Stimulated activated naive CD8-positive, alpha-beta T cell treated with anti-CD3 and anti-CD28 coated beads, Interleukin-15, amount 100 ng/mL, for 72 hours (primary cell): ENCODE measurements at regions not wholly inside any gene's neighbourhood (a gene's known extent, or its start where the extent isn't known, plus 50 kb on each side); places are given as distances from the start of the nearest gene placed in this dataset.
"Not testable (repeated sequence)": the region's sequence is repeated elsewhere in the genome, so short reads cannot be mapped to it uniquely, and the experiment has no call there.

ENCODE experiments used
- ATAC-seq: fragments of 150-1000 bp; cut with Tn5 transposase; 2 replicates; pipeline ENCODE4 v1.10.0; 2021; ENCODE audit warnings: mild to moderate bottlenecking, moderate library complexity
- DNase-seq, 2 donors: peaks; one replicate each; pipeline ENCODE4 v3.0.0; 2021 to 2022
- H3K27ac Mint-ChIP-seq, 2 donors: one replicate each; pipeline ENCODE4 v1.8.0; 2022; ENCODE audit warnings: mild to moderate bottlenecking in 2 of 2, mixed read lengths in 2 of 2, moderate library complexity in 2 of 2
- H3K27me3 Mint-ChIP-seq: one replicate; pipeline ENCODE4 v1.8.0; 2022; ENCODE audit warnings: mixed read lengths
- H3K4me1 Mint-ChIP-seq: one replicate; pipeline ENCODE4 v1.8.0; 2022; ENCODE audit warnings: mild to moderate bottlenecking, mixed read lengths
- H3K4me3 Mint-ChIP-seq, 2 donors: one replicate each; pipeline ENCODE4 v1.8.0; 2022; ENCODE audit warnings: mild to moderate bottlenecking in 2 of 2, mixed read lengths in 2 of 2, moderate library complexity in 1 of 2
- H3K9me3 Mint-ChIP-seq, 2 donors: one replicate each; pipeline ENCODE4 v1.8.0; 2022; ENCODE audit warnings: mixed read lengths in 2 of 2

GRCh38 chr17:31798205-31798724 is 60.8 kb downstream of the COPRS start:
- no peak overlapping the region for H3K4me3 Mint-ChIP-seq
- DNase-seq = no peak
- H3K9me3 Mint-ChIP-seq = no peaks in the 10 kb centered on the region
- H3K27ac Mint-ChIP-seq = peak overlapping the region in 1 of 2 donors; percentile 36
- no peaks in the 10 kb centered on the region for H3K4me1 Mint-ChIP-seq
- no peak for ATAC-seq
- no peaks in the 10 kb centered on the region for H3K27me3 Mint-ChIP-seq

- not testable (repeated sequence) for H3K9me3 Mint-ChIP-seq, H3K27ac Mint-ChIP-seq
These were observed 63.1 kb downstream of the COPRS start for GRCh38 chr17:31795941-31796340.

GRCh38 chr17:31794111-31794510 is 64.9 kb downstream of the COPRS start:
- peaks cover 21% of the 10 kb centered on the region for H3K27me3 Mint-ChIP-seq
- H3K27ac Mint-ChIP-seq = no peak overlapping the region

More at GRCh38 chr17:31795941-31796340, 63.1 kb downstream of the COPRS start:
- DNase-seq, ATAC-seq, H3K4me3 Mint-ChIP-seq, H3K4me1 Mint-ChIP-seq: not testable (repeated sequence)
- H3K27me3 Mint-ChIP-seq = peaks cover 18% of the 10 kb centered on the region

GRCh38 chr17:31793634-31794033 is 65.4 kb downstream of the COPRS start:
- not testable (repeated sequence) for ATAC-seq, H3K9me3 Mint-ChIP-seq, H3K4me3 Mint-ChIP-seq, H3K27ac Mint-ChIP-seq, DNase-seq
- peaks cover 21% of the 10 kb centered on the region for H3K27me3 Mint-ChIP-seq
- peaks cover 13% of the 10 kb centered on the region for H3K4me1 Mint-ChIP-seq

More at GRCh38 chr17:31794111-31794510, 64.9 kb downstream of the COPRS start:
- peaks cover 13% of the 10 kb centered on the region for H3K4me1 Mint-ChIP-seq
- DNase-seq = no peak
- no peaks in the 10 kb centered on the region for H3K9me3 Mint-ChIP-seq
- no peak overlapping the region for H3K4me3 Mint-ChIP-seq
- ATAC-seq = no peak

DNA sequence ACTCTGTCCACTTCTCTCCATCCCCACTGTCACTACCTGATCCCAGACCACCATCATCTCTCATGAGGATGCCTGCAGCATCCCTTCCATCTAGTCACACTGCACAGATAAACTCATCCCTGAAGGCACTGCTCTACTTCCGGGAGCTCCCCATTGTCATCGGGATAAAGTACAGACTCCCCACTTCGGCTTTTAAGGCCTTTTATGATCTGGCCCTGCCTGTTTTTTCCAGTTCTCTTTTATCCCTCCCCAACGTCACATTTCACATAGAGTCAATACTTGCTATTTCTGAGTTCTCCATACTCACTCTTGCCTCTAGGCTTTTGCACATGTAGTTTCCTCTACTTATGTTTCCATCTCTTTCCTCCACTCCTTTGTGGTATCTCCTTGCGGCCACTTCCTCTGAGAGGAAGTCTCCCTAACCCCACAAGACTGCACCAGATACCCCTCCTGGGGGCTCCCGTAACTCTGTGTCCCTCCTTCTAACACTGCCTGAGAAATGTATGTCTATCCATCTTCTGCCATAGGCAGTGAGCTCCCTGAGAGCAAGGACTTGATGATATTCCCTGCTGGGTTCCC is 66.9 kb downstream of the COPRS start:
- H3K9me3 Mint-ChIP-seq = no peaks in the 10 kb centered on the region
- H3K27me3 Mint-ChIP-seq = peaks cover 21% of the 10 kb centered on the region
- H3K4me1 Mint-ChIP-seq = peaks cover 13% of the 10 kb centered on the region
- H3K27ac Mint-ChIP-seq = no peak overlapping the region
- no peak overlapping the region for H3K4me3 Mint-ChIP-seq
- no peak for DNase-seq
- ATAC-seq = no peak

DNA sequence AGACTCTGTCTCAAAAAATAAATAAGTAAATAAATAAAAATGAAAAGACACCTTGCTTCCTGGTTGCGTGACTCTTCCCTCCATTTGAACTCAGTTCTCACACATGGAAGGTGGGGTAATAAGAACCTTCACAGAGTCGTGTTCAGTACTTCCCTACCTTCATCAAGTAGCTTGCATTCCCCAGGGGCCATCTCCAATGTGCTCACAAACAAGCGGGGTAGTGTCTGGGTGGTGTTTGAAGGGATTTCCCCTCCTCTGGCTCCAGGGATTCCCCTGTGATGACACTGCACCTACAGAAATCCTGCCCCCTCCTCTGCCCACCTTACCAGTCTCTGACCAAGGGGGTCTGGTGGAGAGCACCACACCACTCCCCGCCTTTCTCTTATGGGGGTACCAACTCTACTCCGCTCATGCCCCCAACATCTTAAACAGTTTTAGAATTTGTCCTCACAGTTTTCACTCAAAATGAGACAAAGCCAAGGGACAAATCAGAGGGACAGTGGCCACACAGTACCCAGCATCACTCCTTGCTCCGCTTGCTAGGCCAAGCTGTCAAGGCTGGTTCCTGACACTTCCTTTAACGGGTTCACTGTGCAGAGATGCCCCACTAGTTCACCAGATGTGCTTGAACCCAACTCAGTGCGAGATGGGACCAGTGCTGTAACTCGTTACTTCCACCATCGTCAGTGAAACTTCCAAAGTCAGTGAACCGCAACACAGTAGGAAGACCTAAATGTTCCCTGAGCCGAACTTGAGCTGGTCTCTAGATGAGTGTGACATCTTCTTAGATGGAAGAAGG is 69.1 kb downstream of the COPRS start:
- DNase-seq (no peak), ATAC-seq (peak; percentile 53)
- Mint-ChIP-seq H3K9me3 (no peaks in the 10 kb centered on the region), H3K4me3 (no peak overlapping the region), H3K27me3 (peaks cover 21% of the 10 kb centered on the region), H3K4me1 (peaks cover 13% of the 10 kb centered on the region), H3K27ac (peak overlapping the region in 1 of 2 donors; percentile 42)

- H3K27ac Mint-ChIP-seq = peak overlapping the region in 1 of 2 donors; percentile 44
- H3K9me3 Mint-ChIP-seq = no peaks in the 10 kb centered on the region
- H3K27me3 Mint-ChIP-seq = peaks cover 21% of the 10 kb centered on the region
- H3K4me1 Mint-ChIP-seq = peaks cover 13% of the 10 kb centered on the region
- DNase-seq = no peak
- no peak overlapping the region for H3K4me3 Mint-ChIP-seq
- no peak for ATAC-seq
These were observed 70.1 kb downstream of the COPRS start for GRCh38 chr17:31788956-31789355.

DNA sequence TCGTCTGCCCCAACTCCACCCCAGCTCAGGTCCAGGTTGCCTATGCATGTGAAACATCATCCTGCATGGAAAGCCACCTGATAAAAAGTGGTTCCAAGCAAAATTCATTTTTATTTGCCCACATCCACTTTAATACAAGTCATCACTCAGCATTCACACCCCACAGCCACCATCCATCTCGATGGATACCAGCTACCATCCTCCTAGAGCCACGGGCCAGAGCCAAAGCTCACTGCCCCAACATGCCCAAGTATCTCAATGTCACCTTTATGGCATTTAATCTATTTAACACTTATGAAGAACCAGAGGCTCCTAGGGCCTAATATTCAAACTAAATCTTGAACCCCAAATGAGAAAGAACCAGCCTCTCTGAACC is 70.5 kb downstream of the COPRS start:
- ATAC-seq = no peak
- Mint-ChIP-seq H3K9me3 (no peaks in the 10 kb centered on the region), H3K4me3 (no peak overlapping the region), H3K4me1 (peaks cover 13% of the 10 kb centered on the region), H3K27ac (no peak overlapping the region), H3K27me3 (peaks cover 24% of the 10 kb centered on the region)
- DNase-seq = no peak

- DNase-seq (no peak), ATAC-seq (no peak)
- Mint-ChIP-seq H3K4me3 (no peak overlapping the region), H3K27me3 (peaks cover 28% of the 10 kb centered on the region), H3K9me3 (no peaks in the 10 kb centered on the region), H3K4me1 (peaks cover 13% of the 10 kb centered on the region), H3K27ac (no peak overlapping the region)
These were observed 71.0 kb downstream of the COPRS start for GRCh38 chr17:31787857-31788570.

- Mint-ChIP-seq H3K27me3 (peaks cover 27% of the 10 kb centered on the region), H3K4me3 (no peak overlapping the region), H3K4me1 (peaks cover 9% of the 10 kb centered on the region), H3K27ac (no peak overlapping the region), H3K9me3 (no peaks in the 10 kb centered on the region)
- no peak for ATAC-seq
- DNase-seq = no peak
These were observed 72.1 kb downstream of the COPRS start for GRCh38 chr17:31786796-31787481.

DNA sequence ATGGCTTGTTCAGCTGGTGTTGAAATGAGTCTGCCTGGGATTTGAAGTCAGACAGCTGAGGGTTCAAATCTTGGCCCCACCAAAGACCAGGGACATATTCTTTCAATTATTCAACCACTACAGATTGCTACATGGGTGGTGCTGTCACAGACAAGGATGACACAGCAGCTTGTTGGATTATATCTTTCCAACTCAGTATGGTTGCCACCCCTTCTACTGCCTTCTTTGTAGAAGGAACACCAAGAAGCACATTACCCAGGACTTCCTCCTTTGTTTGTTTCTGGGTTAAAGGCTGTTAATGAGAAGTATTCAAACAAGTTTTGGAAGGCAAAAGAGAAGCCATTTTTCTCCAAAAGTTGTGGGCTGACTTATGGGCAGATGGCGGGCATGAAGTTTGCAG is 78.6 kb downstream of the COPRS start:
- no peak overlapping the region for H3K27ac Mint-ChIP-seq

DNA sequence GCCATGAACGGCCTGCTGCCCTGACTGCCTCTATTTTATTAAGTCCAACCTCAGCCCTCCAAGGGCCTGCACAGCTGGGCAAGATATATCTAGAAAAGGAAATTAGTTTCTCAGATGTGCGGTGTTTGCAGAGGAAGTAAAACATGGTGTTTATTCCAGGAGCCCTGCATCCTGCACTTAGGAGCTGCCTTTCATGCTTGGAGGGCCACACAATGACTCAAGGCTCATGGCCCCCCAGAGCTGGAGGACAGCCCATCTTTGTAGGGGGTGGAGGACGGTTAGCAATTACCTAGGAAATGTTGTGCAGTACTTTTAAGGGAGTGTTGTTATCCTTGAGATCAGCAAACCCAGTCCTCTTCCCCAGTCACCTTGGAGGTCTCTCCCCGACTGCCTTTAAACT is 80.5 kb downstream of the COPRS start:
- ATAC-seq (no peak), DNase-seq (no peak)
- H3K4me1 Mint-ChIP-seq = no peaks in the 10 kb centered on the region
- no peak overlapping the region for H3K4me3 Mint-ChIP-seq
- H3K27ac Mint-ChIP-seq = no peak overlapping the region
- H3K9me3 Mint-ChIP-seq = no peaks in the 10 kb centered on the region
- peaks cover 14% of the 10 kb centered on the region for H3K27me3 Mint-ChIP-seq

More for the DNA sequence above, 78.6 kb downstream of the COPRS start:
- DNase-seq = no peak
- Mint-ChIP-seq H3K27me3 (peaks cover 17% of the 10 kb centered on the region), H3K4me3 (no peak overlapping the region), H3K9me3 (no peaks in the 10 kb centered on the region), H3K4me1 (no peaks in the 10 kb centered on the region)
- no peak for ATAC-seq

GRCh38 chr17:31771328-31771727 is 87.7 kb downstream of the COPRS start:
- H3K4me1 Mint-ChIP-seq, H3K27me3 Mint-ChIP-seq, DNase-seq, H3K4me3 Mint-ChIP-seq, ATAC-seq, H3K27ac Mint-ChIP-seq, H3K9me3 Mint-ChIP-seq: not testable (repeated sequence)

GRCh38 chr17:31770501-31770900 is 88.5 kb downstream of the COPRS start:
- not testable (repeated sequence) for ATAC-seq, H3K9me3 Mint-ChIP-seq, H3K27ac Mint-ChIP-seq, DNase-seq, H3K27me3 Mint-ChIP-seq, H3K4me1 Mint-ChIP-seq, H3K4me3 Mint-ChIP-seq

DNA sequence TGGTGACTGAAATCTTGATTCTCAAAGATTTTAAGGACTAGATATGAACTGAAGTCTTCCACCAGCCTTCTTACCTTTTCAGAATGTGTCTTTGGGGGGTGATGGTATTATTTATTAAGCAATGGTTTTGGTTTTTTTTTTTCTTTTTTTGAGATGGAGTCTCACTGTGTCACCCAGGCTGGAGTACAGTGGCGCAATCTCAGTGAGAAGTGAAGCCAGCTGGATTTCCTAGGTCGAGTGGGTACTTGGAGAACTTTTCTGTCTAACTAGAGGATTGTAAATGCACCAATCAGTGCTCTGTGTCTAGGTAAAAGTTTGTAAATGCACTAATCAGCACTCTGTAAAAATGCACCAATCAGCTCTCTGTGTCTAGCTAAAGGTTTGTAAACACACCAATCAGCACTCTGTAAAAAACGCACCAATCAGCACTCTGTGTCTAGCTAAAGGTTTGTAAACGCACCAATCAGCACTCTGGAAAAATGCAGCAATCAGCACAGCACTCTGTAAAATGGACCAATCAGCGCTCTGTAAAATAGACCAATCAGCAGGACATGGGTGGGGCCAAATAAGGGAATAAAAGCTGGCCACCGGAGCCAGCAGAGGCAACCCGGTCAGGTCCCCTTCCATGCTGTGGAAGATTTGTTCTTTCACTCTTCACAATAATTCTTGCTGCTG is 97.1 kb downstream of the COPRS start:
- DNase-seq = not testable (repeated sequence)
- H3K27me3 Mint-ChIP-seq = peaks cover 11% of the 10 kb centered on the region

More for the DNA sequence above, 97.1 kb downstream of the COPRS start:
- not testable (repeated sequence) for H3K9me3 Mint-ChIP-seq, H3K27ac Mint-ChIP-seq, H3K4me3 Mint-ChIP-seq, H3K4me1 Mint-ChIP-seq, ATAC-seq
